Sigmoid colon (tissue), 4 donors: ENCODE measurements at regions not wholly inside any gene's neighbourhood (a gene's known extent, or its start where the extent isn't known, plus 50 kb on each side); places are given as distances from the start of the nearest gene placed in this dataset.

Experiments
- POLR2A ChIP-seq, 2 donors: fragments of 450-650 bp; IDR thresholded peaks; one replicate each; pipeline ENCODE4 v1.6.1; 2016; ENCODE audit warnings: antibody characterized with exemption in 2 of 2, mild to moderate bottlenecking in 2 of 2, moderate library complexity in 2 of 2
- POLR2AphosphoS5 ChIP-seq, 4 donors: sonication (generic); formaldehyde crosslinking; IDR thresholded peaks; one replicate each; pipeline ENCODE4 v1.6.1; 2017; ENCODE audit warnings: antibody characterized with exemption in 4 of 4
- TF ChIP-seq, protein P1 (sequence below), 4 experiments: fragments of 450-650 bp in 3 of 4; fragments of 200-600 bp in 1 of 4; IDR thresholded peaks; one replicate each; pipeline ENCODE4 v1.5.1; 2016 to 2019; ENCODE audit warnings: antibody characterized with exemption in 4 of 4, mild to moderate bottlenecking in 3 of 4, moderate library complexity in 2 of 4

DNA sequence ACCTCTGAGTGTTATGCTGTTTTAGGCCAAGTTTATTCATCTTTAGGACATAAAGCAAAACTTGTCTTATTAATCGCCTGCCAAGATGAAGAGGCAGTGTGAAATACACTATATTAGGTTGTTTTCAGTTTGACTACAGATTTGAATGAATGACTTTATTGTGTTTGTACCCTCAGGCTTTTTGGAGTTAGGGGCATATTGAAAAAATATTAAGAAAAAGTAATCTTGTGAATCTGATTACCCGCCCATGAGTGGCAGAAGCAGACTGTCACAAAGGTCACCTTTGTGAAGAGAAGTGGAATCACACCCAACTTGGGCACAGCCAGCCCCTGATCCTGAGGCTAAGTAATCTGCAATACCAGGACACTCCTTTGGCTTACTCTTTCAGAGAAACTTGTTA is 382.5 kb downstream of the NYAP2 start:
- TF ChIP-seq, protein P1, sequence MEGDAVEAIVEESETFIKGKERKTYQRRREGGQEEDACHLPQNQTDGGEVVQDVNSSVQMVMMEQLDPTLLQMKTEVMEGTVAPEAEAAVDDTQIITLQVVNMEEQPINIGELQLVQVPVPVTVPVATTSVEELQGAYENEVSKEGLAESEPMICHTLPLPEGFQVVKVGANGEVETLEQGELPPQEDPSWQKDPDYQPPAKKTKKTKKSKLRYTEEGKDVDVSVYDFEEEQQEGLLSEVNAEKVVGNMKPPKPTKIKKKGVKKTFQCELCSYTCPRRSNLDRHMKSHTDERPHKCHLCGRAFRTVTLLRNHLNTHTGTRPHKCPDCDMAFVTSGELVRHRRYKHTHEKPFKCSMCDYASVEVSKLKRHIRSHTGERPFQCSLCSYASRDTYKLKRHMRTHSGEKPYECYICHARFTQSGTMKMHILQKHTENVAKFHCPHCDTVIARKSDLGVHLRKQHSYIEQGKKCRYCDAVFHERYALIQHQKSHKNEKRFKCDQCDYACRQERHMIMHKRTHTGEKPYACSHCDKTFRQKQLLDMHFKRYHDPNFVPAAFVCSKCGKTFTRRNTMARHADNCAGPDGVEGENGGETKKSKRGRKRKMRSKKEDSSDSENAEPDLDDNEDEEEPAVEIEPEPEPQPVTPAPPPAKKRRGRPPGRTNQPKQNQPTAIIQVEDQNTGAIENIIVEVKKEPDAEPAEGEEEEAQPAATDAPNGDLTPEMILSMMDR (IDR thresholded peaks at IDR 0.05) = no peak
- no peak for TF ChIP-seq POLR2AphosphoS5 (IDR thresholded peaks at IDR 0.05)
- no peak for TF ChIP-seq POLR2A (IDR thresholded peaks at IDR 0.05)
